Activated CD8-positive, alpha-beta T cell treated with anti-CD3 and anti-CD28 coated beads for 36 hours (primary cell): ENCODE measurements at regions not wholly inside any gene's neighbourhood (a gene's known extent, or its start where the extent isn't known, plus 50 kb on each side); places are given as distances from the start of the nearest gene placed in this dataset.

ENCODE experiments used
- ATAC-seq: fragments of 200-7000 bp; cut with Tn5 transposase; one replicate; pipeline ENCODE4 v1.10.0; 2021; ENCODE audit warnings: mild to moderate bottlenecking, moderate library complexity
- CTCF ChIA-PET: fragments of 350-600 bp; sonication (Branson Sonifier 250); formaldehyde crosslinking; loops from one replicate; lab custom pipeline; 2021; ENCODE audit warnings: antibody characterized with exemption; lab: Charles Lee
- POLR2A ChIA-PET: fragments of 350-600 bp; sonication (Branson Sonifier 250); formaldehyde crosslinking; loops from one replicate; lab custom pipeline; 2021; ENCODE audit warnings: antibody characterized with exemption; lab: Charles Lee
- DNase-seq: peaks from one replicate; pipeline ENCODE4 v3.0.0-alpha.2; 2020
- H3K27ac Mint-ChIP-seq: one replicate; pipeline ENCODE4 v1.8.0; 2021; ENCODE audit warnings: mild to moderate bottlenecking, mixed read lengths
- H3K27me3 Mint-ChIP-seq: one replicate; pipeline ENCODE4 v1.8.0; 2021; ENCODE audit warnings: mixed read lengths
- H3K36me3 Mint-ChIP-seq: one replicate; pipeline ENCODE4 v1.8.0; 2021; ENCODE audit warnings: low read depth, mixed read lengths
- H3K4me1 Mint-ChIP-seq: one replicate; pipeline ENCODE4 v1.8.0; 2021; ENCODE audit warnings: low read depth, mixed read lengths
- H3K4me3 Mint-ChIP-seq: one replicate; pipeline ENCODE4 v1.8.0; 2021; ENCODE audit warnings: mild to moderate bottlenecking, moderate library complexity, mixed read lengths
- H3K9me3 Mint-ChIP-seq: one replicate; pipeline ENCODE4 v1.8.0; 2021; ENCODE audit warnings: mixed read lengths
- CTCF ChIP-seq: fragments of 200-600 bp; IDR thresholded peaks from one replicate; pipeline ENCODE4 v1.8.0; 2022; ENCODE audit warnings: antibody characterized with exemption, mild to moderate bottlenecking
- intact Hi-C: fragments of 100-400 bp; cut with micrococcal nuclease; formaldehyde crosslinking; loops from one replicate; pipeline ENCODE4 v1.10.0; 2022

DNA sequence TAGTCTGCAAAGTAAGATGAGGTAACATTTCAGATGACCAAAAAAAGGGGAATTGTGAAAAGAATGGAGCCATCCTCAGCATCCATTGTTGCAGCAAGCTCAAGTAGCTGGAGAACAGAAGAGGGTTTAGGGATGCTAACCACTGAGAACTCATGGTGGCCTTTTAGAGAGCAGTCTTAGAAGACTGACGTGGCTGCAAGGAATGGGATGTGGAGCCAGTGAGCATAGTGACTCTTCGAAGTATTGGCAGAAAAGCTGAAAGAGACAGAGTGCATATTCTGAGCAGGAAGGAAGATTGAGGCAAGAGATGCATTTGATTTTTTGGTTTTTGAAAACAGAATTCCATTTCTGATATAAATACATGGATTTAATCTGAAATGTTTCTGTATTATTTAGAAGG is 151.2 kb downstream of the UBE2E3 start:
- peaks cover 64% of the 10 kb centered on the region for H3K4me1 Mint-ChIP-seq
- no peaks in the 10 kb centered on the region for H3K27me3 Mint-ChIP-seq
- H3K9me3 Mint-ChIP-seq: peaks cover 20% of the 10 kb centered on the region
- TF ChIP-seq CTCF: no peak
- H3K4me3 Mint-ChIP-seq: peak overlapping the region; percentile 71
- DNase-seq (peak; percentile 37), ATAC-seq (peak; percentile 49)
- CTCF ChIA-PET: interaction anchor here (0.8 to 3.7 kb wide), 7 partner anchors 9 to 326 kb away, joined by 3 to 19 read pairs (median 4); partner anchors contain the start of gene ITGA4
- peak overlapping the region; percentile 84 for H3K27ac Mint-ChIP-seq
- intact Hi-C loops: no loop called here
- POLR2A ChIA-PET: interaction anchor here (0.7 to 2.4 kb wide), 4 partner anchors 9 to 326 kb away, joined by 3 to 6 read pairs (median 4); partner anchors contain the start of gene ITGA4
- peaks cover 51% of the 10 kb centered on the region for H3K36me3 Mint-ChIP-seq

DNA sequence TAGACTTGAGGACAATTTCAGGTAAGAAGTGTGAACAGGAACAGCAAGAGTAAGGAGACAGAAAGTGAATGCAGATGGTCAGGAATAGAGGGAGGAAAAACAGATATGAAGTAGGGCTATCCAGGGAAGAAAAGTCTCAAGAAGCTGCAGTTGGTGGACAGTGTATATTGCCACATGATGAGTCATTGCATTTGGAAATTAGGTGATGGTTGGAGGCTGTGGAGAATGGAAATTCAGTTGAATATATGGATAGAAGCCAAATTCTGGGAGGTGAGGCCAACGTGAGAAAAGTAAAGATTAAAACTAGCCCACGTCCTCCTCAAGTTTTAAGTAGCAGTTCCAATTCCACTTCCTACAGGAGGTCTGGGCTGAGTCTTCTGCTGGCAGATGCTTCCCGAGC is 158.4 kb downstream of the UBE2E3 start:
- CTCF ChIA-PET: no interaction called here
- no peak for ATAC-seq
- intact Hi-C loops: no loop called here
- Mint-ChIP-seq H3K27me3 (no peaks in the 10 kb centered on the region), H3K4me1 (peaks cover 66% of the 10 kb centered on the region), H3K9me3 (peaks cover 19% of the 10 kb centered on the region), H3K27ac (peak overlapping the region; percentile 67), H3K36me3 (peaks cover 31% of the 10 kb centered on the region), H3K4me3 (peak overlapping the region; percentile 0)
- no peak for DNase-seq
- POLR2A ChIA-PET: no interaction called here
- TF ChIP-seq CTCF: no peak

DNA sequence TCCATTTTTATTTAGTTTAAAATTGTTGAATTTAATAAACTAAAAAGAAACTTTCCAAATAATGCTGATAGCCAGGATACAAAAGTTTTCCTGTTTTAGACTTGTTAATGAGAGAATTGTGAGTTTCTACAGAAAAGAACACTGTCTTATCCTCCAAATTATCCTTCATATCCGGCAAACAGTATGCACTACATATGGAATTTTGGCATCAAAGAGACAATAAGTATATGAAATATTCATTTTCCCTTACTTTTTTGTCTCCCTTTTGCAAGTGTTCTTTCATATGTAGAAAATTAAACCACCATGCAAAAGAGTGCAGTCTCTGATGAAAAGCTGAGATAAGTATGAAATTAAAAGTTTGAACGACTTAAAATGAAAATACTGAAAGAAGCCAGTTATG is 159.4 kb downstream of the UBE2E3 start:
- peaks cover 17% of the 10 kb centered on the region for H3K9me3 Mint-ChIP-seq
- DNase-seq: no peak
- intact Hi-C loops: loop anchor here (5.0 kb wide), 1 partner anchor 57 kb away; no protein-coding TSS in a partner anchor
- ChIA-PET POLR2A (interaction anchor here (0.5 to 1.6 kb wide), 3 partner anchors 8 to 15 kb away, joined by 3 to 6 read pairs (median 3); no protein-coding TSS in a partner anchor), CTCF (interaction anchor here (0.9 to 3.2 kb wide), 4 partner anchors 9 to 317 kb away, joined by 3 to 19 read pairs (median 4); partner anchors contain the start of gene ITGA4)
- H3K27ac Mint-ChIP-seq: peak overlapping the region; percentile 19
- H3K4me3 Mint-ChIP-seq: no peak overlapping the region
- ATAC-seq: no peak
- no peak for TF ChIP-seq CTCF
- no peaks in the 10 kb centered on the region for H3K27me3 Mint-ChIP-seq
- peaks cover 31% of the 10 kb centered on the region for H3K36me3 Mint-ChIP-seq
- H3K4me1 Mint-ChIP-seq: peaks cover 72% of the 10 kb centered on the region

- TF ChIP-seq CTCF: no peak
- Mint-ChIP-seq H3K9me3 (peaks cover 22% of the 10 kb centered on the region), H3K27ac (peak overlapping the region; percentile 97), H3K36me3 (peaks cover 31% of the 10 kb centered on the region), H3K27me3 (no peaks in the 10 kb centered on the region), H3K4me1 (peaks cover 78% of the 10 kb centered on the region), H3K4me3 (no peak overlapping the region)
- intact Hi-C loops: loop anchor here (5.0 kb wide), 1 partner anchor 57 kb away; no protein-coding TSS in a partner anchor
- ATAC-seq (no peak), DNase-seq (no peak)
- CTCF ChIA-PET: interaction anchor here (0.9 to 3.2 kb wide), 5 partner anchors 9 to 317 kb away, joined by 3 to 19 read pairs (median 3); partner anchors contain the start of gene ITGA4
- POLR2A ChIA-PET: interaction anchor here (0.5 to 1.6 kb wide), 3 partner anchors 9 to 15 kb away, joined by 3 to 6 read pairs (median 3); no protein-coding TSS in a partner anchor
These were observed 160.0 kb downstream of the UBE2E3 start for GRCh38 chr2:181140414-181140813.

- ChIA-PET CTCF (interaction anchor here (1.0 to 3.2 kb wide), 7 partner anchors 10 to 37 kb away, joined by 3 to 19 read pairs (median 3); no protein-coding TSS in a partner anchor), POLR2A (interaction anchor here (1.6 kb wide), 1 partner anchor 10 kb away, joined by 6 read pairs; no protein-coding TSS in a partner anchor)
- no peak for DNase-seq
- Mint-ChIP-seq H3K36me3 (peaks cover 29% of the 10 kb centered on the region), H3K9me3 (peaks cover 18% of the 10 kb centered on the region), H3K4me1 (peaks cover 80% of the 10 kb centered on the region), H3K27me3 (no peaks in the 10 kb centered on the region), H3K4me3 (no peak overlapping the region), H3K27ac (peak overlapping the region; percentile 97)
- no peak for TF ChIP-seq CTCF
- ATAC-seq: no peak
- intact Hi-C loops: loop anchor here (5.0 kb wide), 1 partner anchor 56 kb away; no protein-coding TSS in a partner anchor
These were observed 160.5 kb downstream of the UBE2E3 start for GRCh38 chr2:181140928-181141327.
